ENCODE measurements at regions not wholly inside any gene's neighbourhood (a gene's known extent, or its start where the extent isn't known, plus 50 kb on each side); places are given as distances from the start of the nearest gene placed in this dataset.

DNA sequence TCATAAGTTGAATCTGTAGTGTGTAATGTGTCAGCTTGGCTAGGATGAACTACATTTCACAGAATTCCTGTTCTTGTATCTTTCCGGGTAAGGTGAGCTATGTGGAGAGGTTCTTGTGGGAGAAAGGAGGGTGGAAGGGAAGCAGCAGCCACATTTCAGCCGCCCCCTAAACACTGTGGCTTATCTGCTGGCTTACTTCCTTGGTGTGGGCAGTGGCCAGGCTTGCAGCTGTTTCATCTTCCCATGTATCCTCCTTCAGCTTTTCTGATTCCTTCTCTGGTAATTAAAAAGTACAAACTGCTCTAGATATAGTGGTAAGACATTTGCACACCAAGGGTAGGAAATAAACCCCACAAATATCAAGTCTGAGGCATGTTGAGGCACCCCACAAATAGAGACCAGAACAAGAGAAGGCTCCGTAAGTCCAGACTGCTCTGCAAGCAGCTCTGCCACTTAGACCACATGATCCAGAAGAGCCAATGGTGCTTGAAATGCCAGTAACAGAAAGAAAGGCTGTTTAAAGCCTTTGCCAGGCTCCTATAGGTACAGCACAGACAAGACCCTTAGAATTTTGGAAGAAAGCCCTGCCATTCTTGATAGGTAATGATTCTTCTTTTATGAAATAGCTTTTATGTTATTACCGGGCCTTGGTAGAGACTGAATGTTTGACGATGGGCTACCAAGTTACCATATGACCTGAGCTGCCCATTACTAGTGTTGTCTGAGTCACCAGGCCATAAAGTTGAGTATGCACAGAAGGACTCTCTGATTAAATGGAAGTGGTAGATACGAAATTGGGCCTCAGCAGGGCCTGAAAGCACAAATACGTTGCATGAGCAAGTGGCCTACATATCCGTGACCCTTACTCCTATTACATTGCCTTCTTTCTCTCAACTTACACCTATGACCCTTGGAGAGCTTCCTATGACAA lies 215.0 kb upstream of the SGK1 start:
- TF ChIP-seq, protein P1, sequence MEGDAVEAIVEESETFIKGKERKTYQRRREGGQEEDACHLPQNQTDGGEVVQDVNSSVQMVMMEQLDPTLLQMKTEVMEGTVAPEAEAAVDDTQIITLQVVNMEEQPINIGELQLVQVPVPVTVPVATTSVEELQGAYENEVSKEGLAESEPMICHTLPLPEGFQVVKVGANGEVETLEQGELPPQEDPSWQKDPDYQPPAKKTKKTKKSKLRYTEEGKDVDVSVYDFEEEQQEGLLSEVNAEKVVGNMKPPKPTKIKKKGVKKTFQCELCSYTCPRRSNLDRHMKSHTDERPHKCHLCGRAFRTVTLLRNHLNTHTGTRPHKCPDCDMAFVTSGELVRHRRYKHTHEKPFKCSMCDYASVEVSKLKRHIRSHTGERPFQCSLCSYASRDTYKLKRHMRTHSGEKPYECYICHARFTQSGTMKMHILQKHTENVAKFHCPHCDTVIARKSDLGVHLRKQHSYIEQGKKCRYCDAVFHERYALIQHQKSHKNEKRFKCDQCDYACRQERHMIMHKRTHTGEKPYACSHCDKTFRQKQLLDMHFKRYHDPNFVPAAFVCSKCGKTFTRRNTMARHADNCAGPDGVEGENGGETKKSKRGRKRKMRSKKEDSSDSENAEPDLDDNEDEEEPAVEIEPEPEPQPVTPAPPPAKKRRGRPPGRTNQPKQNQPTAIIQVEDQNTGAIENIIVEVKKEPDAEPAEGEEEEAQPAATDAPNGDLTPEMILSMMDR (IDR thresholded peaks at IDR 0.05; ENCODE audit: insufficient read depth, low read length) = no peak
- TF ChIP-seq GABPA (IDR thresholded peaks at IDR 0.05; ENCODE audit: low read depth) = no peak
- TF ChIP-seq, protein P2, sequence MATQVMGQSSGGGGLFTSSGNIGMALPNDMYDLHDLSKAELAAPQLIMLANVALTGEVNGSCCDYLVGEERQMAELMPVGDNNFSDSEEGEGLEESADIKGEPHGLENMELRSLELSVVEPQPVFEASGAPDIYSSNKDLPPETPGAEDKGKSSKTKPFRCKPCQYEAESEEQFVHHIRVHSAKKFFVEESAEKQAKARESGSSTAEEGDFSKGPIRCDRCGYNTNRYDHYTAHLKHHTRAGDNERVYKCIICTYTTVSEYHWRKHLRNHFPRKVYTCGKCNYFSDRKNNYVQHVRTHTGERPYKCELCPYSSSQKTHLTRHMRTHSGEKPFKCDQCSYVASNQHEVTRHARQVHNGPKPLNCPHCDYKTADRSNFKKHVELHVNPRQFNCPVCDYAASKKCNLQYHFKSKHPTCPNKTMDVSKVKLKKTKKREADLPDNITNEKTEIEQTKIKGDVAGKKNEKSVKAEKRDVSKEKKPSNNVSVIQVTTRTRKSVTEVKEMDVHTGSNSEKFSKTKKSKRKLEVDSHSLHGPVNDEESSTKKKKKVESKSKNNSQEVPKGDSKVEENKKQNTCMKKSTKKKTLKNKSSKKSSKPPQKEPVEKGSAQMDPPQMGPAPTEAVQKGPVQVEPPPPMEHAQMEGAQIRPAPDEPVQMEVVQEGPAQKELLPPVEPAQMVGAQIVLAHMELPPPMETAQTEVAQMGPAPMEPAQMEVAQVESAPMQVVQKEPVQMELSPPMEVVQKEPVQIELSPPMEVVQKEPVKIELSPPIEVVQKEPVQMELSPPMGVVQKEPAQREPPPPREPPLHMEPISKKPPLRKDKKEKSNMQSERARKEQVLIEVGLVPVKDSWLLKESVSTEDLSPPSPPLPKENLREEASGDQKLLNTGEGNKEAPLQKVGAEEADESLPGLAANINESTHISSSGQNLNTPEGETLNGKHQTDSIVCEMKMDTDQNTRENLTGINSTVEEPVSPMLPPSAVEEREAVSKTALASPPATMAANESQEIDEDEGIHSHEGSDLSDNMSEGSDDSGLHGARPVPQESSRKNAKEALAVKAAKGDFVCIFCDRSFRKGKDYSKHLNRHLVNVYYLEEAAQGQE (IDR thresholded peaks at IDR 0.05; ENCODE audit: insufficient replicate concordance, low read depth) = no peak
- TF ChIP-seq POLR2AphosphoS5 (IDR thresholded peaks at IDR 0.05; ENCODE audit: low read depth) = no peak

All from HL-60 (cell line).